ENCODE measurements at regions not wholly inside any gene's neighbourhood (a gene's known extent, or its start where the extent isn't known, plus 50 kb on each side); places are given as distances from the start of the nearest gene placed in this dataset.

- H3K27ac ChIP-seq: no peak overlapping the region
- H3K9me3 ChIP-seq: no peaks in the 10 kb centered on the region
- DNase-seq: no peak
- H3K4me1 ChIP-seq: no peaks in the 10 kb centered on the region
- H3K27me3 ChIP-seq: no peaks in the 10 kb centered on the region
- no peak for TF ChIP-seq CTCF (IDR thresholded peaks at IDR 0.05)
- H3K4me3 ChIP-seq: no peak overlapping the region
- no peak overlapping the region for H3K9ac ChIP-seq (ENCODE audit: low read depth in 2 of 2, low read length in 2 of 2)
- H3K36me3 ChIP-seq: no peaks in the 10 kb centered on the region
- intact Hi-C loops (cut with DNase I): no loop called here
Observed at GRCh38 chr2:228624733-228625132, 443.2 kb upstream of the SPHKAP start.

- TF ChIP-seq CTCF (IDR thresholded peaks at IDR 0.05): no peak
- no peak overlapping the region for H3K9ac ChIP-seq (ENCODE audit: low read depth in 2 of 2, low read length in 2 of 2)
Observed at GRCh38 chr2:228615496-228615895, 434.0 kb upstream of the SPHKAP start.

GRCh38 chr2:228614741-228615140 is 433.3 kb upstream of the SPHKAP start:
- no peak for TF ChIP-seq CTCF (IDR thresholded peaks at IDR 0.05)
- no peaks in the 10 kb centered on the region for H3K36me3 ChIP-seq

More at GRCh38 chr2:228615496-228615895, 434.0 kb upstream of the SPHKAP start:
- intact Hi-C loops (cut with DNase I): no loop called here
- H3K36me3 ChIP-seq: no peaks in the 10 kb centered on the region
- no peaks in the 10 kb centered on the region for H3K4me1 ChIP-seq
- H3K4me3 ChIP-seq: no peak overlapping the region
- no peak for DNase-seq
- no peak overlapping the region for H3K27ac ChIP-seq
- no peaks in the 10 kb centered on the region for H3K9me3 ChIP-seq
- no peaks in the 10 kb centered on the region for H3K27me3 ChIP-seq

GRCh38 chr2:228613133-228613850 is 431.8 kb upstream of the SPHKAP start:
- Histone ChIP-seq H3K36me3 (no peaks in the 10 kb centered on the region), H3K9me3 (no peaks in the 10 kb centered on the region), H3K27me3 (no peaks in the 10 kb centered on the region), H3K4me3 (no peak overlapping the region), H3K9ac (ENCODE audit: low read depth in 2 of 2, low read length in 2 of 2) (no peak overlapping the region), H3K4me1 (no peaks in the 10 kb centered on the region), H3K27ac (no peak overlapping the region)
- intact Hi-C loops (cut with DNase I): no loop called here
- no peak for DNase-seq
- TF ChIP-seq CTCF (IDR thresholded peaks at IDR 0.05): no peak

More at GRCh38 chr2:228614741-228615140, 433.3 kb upstream of the SPHKAP start:
- H3K4me3 ChIP-seq: no peak overlapping the region
- intact Hi-C loops (cut with DNase I): no loop called here
- no peaks in the 10 kb centered on the region for H3K27me3 ChIP-seq
- H3K27ac ChIP-seq: no peak overlapping the region
- H3K9ac ChIP-seq (ENCODE audit: low read depth in 2 of 2, low read length in 2 of 2): no peak overlapping the region
- no peaks in the 10 kb centered on the region for H3K4me1 ChIP-seq
- no peaks in the 10 kb centered on the region for H3K9me3 ChIP-seq
- DNase-seq: no peak

- Histone ChIP-seq H3K9me3 (no peaks in the 10 kb centered on the region), H3K27me3 (no peaks in the 10 kb centered on the region), H3K4me3 (no peak overlapping the region), H3K9ac (ENCODE audit: low read depth in 2 of 2, low read length in 2 of 2) (no peak overlapping the region), H3K27ac (no peak overlapping the region), H3K4me1 (no peaks in the 10 kb centered on the region), H3K36me3 (no peaks in the 10 kb centered on the region)
- intact Hi-C loops (cut with DNase I): no loop called here
- no peak for TF ChIP-seq CTCF (IDR thresholded peaks at IDR 0.05)
- no peak for DNase-seq
Observed at GRCh38 chr2:228611171-228611570, 429.7 kb upstream of the SPHKAP start.
